CD8-positive, alpha-beta memory T cell (primary cell): ENCODE measurements at regions not wholly inside any gene's neighbourhood (a gene's known extent, or its start where the extent isn't known, plus 50 kb on each side); places are given as distances from the start of the nearest gene placed in this dataset.

Experiments used
- CTCF ChIA-PET: fragments of 350-600 bp; sonication (Branson Sonifier 250); formaldehyde crosslinking; loops from one replicate; lab custom pipeline; 2021; ENCODE audit warnings: antibody characterized with exemption; lab: Charles Lee
- POLR2A ChIA-PET: fragments of 350-600 bp; sonication (Branson Sonifier 250); formaldehyde crosslinking; loops from one replicate; lab custom pipeline; 2021; ENCODE audit warnings: antibody characterized with exemption; lab: Charles Lee
- DNase-seq, 5 donors: peaks; one replicate each; pipeline versions ENCODE4 v3.0.0 to v3.0.0-alpha.2; 2020 to 2022; ENCODE audit warnings: mixed read lengths in 1 of 5
- H3K27ac ChIP-seq: one replicate; pipeline ENCODE4 v1.7.0; 2013; ENCODE audit warnings: low read depth, mild to moderate bottlenecking, low read length, moderate library complexity
- H3K27me3 ChIP-seq: 2 replicates; pipeline ENCODE4 v1.7.0; 2013; ENCODE audit warnings: low read length, mild to moderate bottlenecking; ENCODE audit not compliant: insufficient read depth, poor library complexity, severe bottlenecking
- H3K36me3 ChIP-seq: 2 replicates; pipeline ENCODE4 v1.7.0; 2013; ENCODE audit warnings: mild to moderate bottlenecking, low read length, moderate library complexity; ENCODE audit not compliant: insufficient read depth
- H3K4me1 ChIP-seq: 2 replicates; pipeline ENCODE4 v1.7.0; 2013; ENCODE audit warnings: mild to moderate bottlenecking, low read length, moderate library complexity; ENCODE audit not compliant: insufficient read depth
- H3K4me3 ChIP-seq: 2 replicates; pipeline ENCODE4 v1.7.0; 2013; ENCODE audit warnings: mild to moderate bottlenecking, low read length
- H3K9me3 ChIP-seq: 2 replicates; pipeline ENCODE4 v1.7.0; 2013; ENCODE audit warnings: mild to moderate bottlenecking, low read length
- H3K27ac Mint-ChIP-seq, 8 donors: one replicate each; pipeline ENCODE4 v1.8.0; 2020 to 2021; ENCODE audit warnings: mixed read lengths in 8 of 8, mild to moderate bottlenecking in 6 of 8, inconsistent platforms in 3 of 8, moderate library complexity in 3 of 8
- H3K27me3 Mint-ChIP-seq, 2 donors: one replicate each; pipeline ENCODE4 v1.8.0; 2020 to 2021; ENCODE audit warnings: mixed read lengths in 2 of 2, mild to moderate bottlenecking in 1 of 2, moderate library complexity in 1 of 2
- H3K36me3 Mint-ChIP-seq, 3 donors: one replicate each; pipeline ENCODE4 v1.8.0; 2020 to 2021; ENCODE audit warnings: mixed read lengths in 3 of 3, inconsistent platforms in 1 of 3, mild to moderate bottlenecking in 1 of 3
- H3K4me1 Mint-ChIP-seq, 3 donors: one replicate each; pipeline ENCODE4 v1.8.0; 2020 to 2021; ENCODE audit warnings: mixed read lengths in 3 of 3, inconsistent platforms in 1 of 3, mild to moderate bottlenecking in 1 of 3
- H3K4me3 Mint-ChIP-seq, 7 donors: one replicate each; pipeline ENCODE4 v1.8.0; 2020 to 2021; ENCODE audit warnings: mixed read lengths in 7 of 7, mild to moderate bottlenecking in 6 of 7, moderate library complexity in 4 of 7, inconsistent platforms in 2 of 7
- H3K9me3 Mint-ChIP-seq, 5 donors: one replicate each; pipeline ENCODE4 v1.8.0; 2020 to 2022; ENCODE audit warnings: mixed read lengths in 5 of 5, mild to moderate bottlenecking in 3 of 5, moderate library complexity in 2 of 5, inconsistent platforms in 1 of 5

- Mint-ChIP-seq H3K9me3 (peaks cover 0 to 3% (median 0%) of the 10 kb centered on the region in 5 donors), H3K27me3 (no peaks in the 10 kb centered on the region), H3K36me3 (no peaks in the 10 kb centered on the region), H3K27ac (no peak overlapping the region), H3K4me3 (no peak overlapping the region), H3K4me1 (no peaks in the 10 kb centered on the region)
- no peak for DNase-seq
- CTCF ChIA-PET = no interaction called here
- no peaks in the 10 kb centered on the region for H3K4me1 ChIP-seq
- no peak overlapping the region for H3K27ac ChIP-seq
- no peaks in the 10 kb centered on the region for H3K27me3 ChIP-seq
- no peaks in the 10 kb centered on the region for H3K9me3 ChIP-seq
- H3K36me3 ChIP-seq = no peaks in the 10 kb centered on the region
- H3K4me3 ChIP-seq = no peak overlapping the region
- POLR2A ChIA-PET = no interaction called here
Measured at GRCh38 chr1:56331207-56331891, 248.0 kb downstream of the PLPP3 start.

GRCh38 chr1:56330391-56331026, 248.9 kb downstream of the PLPP3 start:
- Histone ChIP-seq H3K27me3 (no peaks in the 10 kb centered on the region), H3K4me3 (no peak overlapping the region), H3K36me3 (no peaks in the 10 kb centered on the region), H3K27ac (no peak overlapping the region), H3K4me1 (no peaks in the 10 kb centered on the region), H3K9me3 (no peaks in the 10 kb centered on the region)
- Mint-ChIP-seq H3K9me3 (peaks cover 0 to 3% (median 0%) of the 10 kb centered on the region in 5 donors), H3K36me3 (no peaks in the 10 kb centered on the region), H3K27me3 (no peaks in the 10 kb centered on the region), H3K27ac (no peak overlapping the region), H3K4me3 (no peak overlapping the region), H3K4me1 (no peaks in the 10 kb centered on the region)
- no peak for DNase-seq
- POLR2A ChIA-PET = no interaction called here
- CTCF ChIA-PET = no interaction called here

- Mint-ChIP-seq H3K4me3 (no peak overlapping the region), H3K36me3 (no peaks in the 10 kb centered on the region), H3K4me1 (no peaks in the 10 kb centered on the region), H3K27me3 (no peaks in the 10 kb centered on the region), H3K9me3 (peaks cover 0 to 7% (median 0%) of the 10 kb centered on the region in 5 donors), H3K27ac (no peak overlapping the region)
- H3K27ac ChIP-seq = no peak overlapping the region
- H3K36me3 ChIP-seq = no peaks in the 10 kb centered on the region
- no peak for DNase-seq
- no peaks in the 10 kb centered on the region for H3K27me3 ChIP-seq
- ChIA-PET POLR2A (no interaction called here), CTCF (no interaction called here)
- no peaks in the 10 kb centered on the region for H3K9me3 ChIP-seq
- no peaks in the 10 kb centered on the region for H3K4me1 ChIP-seq
- no peak overlapping the region for H3K4me3 ChIP-seq
Measured at GRCh38 chr1:56329970-56330369, 249.4 kb downstream of the PLPP3 start.

- H3K4me3 ChIP-seq = no peak overlapping the region
- H3K9me3 Mint-ChIP-seq = peaks cover 0 to 7% (median under 1%) of the 10 kb centered on the region in 5 donors
- H3K4me3 Mint-ChIP-seq = no peak overlapping the region
- CTCF ChIA-PET = no interaction called here
- no peak for DNase-seq
- H3K27me3 ChIP-seq = no peaks in the 10 kb centered on the region
- no peaks in the 10 kb centered on the region for H3K9me3 ChIP-seq
- no peaks in the 10 kb centered on the region for H3K36me3 Mint-ChIP-seq
- H3K27me3 Mint-ChIP-seq = no peaks in the 10 kb centered on the region
- no peaks in the 10 kb centered on the region for H3K4me1 Mint-ChIP-seq
- no peak overlapping the region for H3K27ac ChIP-seq
- no peaks in the 10 kb centered on the region for H3K36me3 ChIP-seq
- POLR2A ChIA-PET = no interaction called here
- H3K27ac Mint-ChIP-seq = no peak overlapping the region
- H3K4me1 ChIP-seq = no peaks in the 10 kb centered on the region
Measured at GRCh38 chr1:56327195-56327594, 252.2 kb downstream of the PLPP3 start.

- no peaks in the 10 kb centered on the region for H3K4me1 ChIP-seq
- no peaks in the 10 kb centered on the region for H3K36me3 ChIP-seq
- Mint-ChIP-seq H3K9me3 (peaks cover 0 to 7% (median 2%) of the 10 kb centered on the region in 5 donors), H3K4me1 (no peaks in the 10 kb centered on the region), H3K27ac (no peak overlapping the region), H3K27me3 (no peaks in the 10 kb centered on the region), H3K4me3 (no peak overlapping the region), H3K36me3 (no peaks in the 10 kb centered on the region)
- no peak overlapping the region for H3K27ac ChIP-seq
- POLR2A ChIA-PET = no interaction called here
- DNase-seq = no peak
- CTCF ChIA-PET = interaction anchor here (0.8 kb wide), 1 partner anchor 373 kb away, joined by 3 read pairs; no protein-coding TSS in a partner anchor
- no peak overlapping the region for H3K4me3 ChIP-seq
- H3K9me3 ChIP-seq = no peaks in the 10 kb centered on the region
- no peaks in the 10 kb centered on the region for H3K27me3 ChIP-seq
Measured at GRCh38 chr1:56326056-56326455, 253.3 kb downstream of the PLPP3 start.

- Mint-ChIP-seq H3K9me3 (peaks cover 0 to 7% (median 2%) of the 10 kb centered on the region in 5 donors), H3K27ac (no peak overlapping the region), H3K4me1 (no peaks in the 10 kb centered on the region), H3K36me3 (no peaks in the 10 kb centered on the region), H3K4me3 (no peak overlapping the region), H3K27me3 (no peaks in the 10 kb centered on the region)
- H3K4me1 ChIP-seq = no peaks in the 10 kb centered on the region
- CTCF ChIA-PET = no interaction called here
- H3K27me3 ChIP-seq = no peaks in the 10 kb centered on the region
- POLR2A ChIA-PET = no interaction called here
- no peaks in the 10 kb centered on the region for H3K36me3 ChIP-seq
- no peaks in the 10 kb centered on the region for H3K9me3 ChIP-seq
- no peak for DNase-seq
- H3K27ac ChIP-seq = no peak overlapping the region
- H3K4me3 ChIP-seq = no peak overlapping the region
Measured at GRCh38 chr1:56324504-56324903, 254.9 kb downstream of the PLPP3 start.

- ChIA-PET POLR2A (no interaction called here), CTCF (no interaction called here)
- no peaks in the 10 kb centered on the region for H3K36me3 Mint-ChIP-seq
- H3K4me3 Mint-ChIP-seq = no peak overlapping the region
- H3K9me3 ChIP-seq = no peaks in the 10 kb centered on the region
- H3K4me1 Mint-ChIP-seq = no peaks in the 10 kb centered on the region
- no peaks in the 10 kb centered on the region for H3K27me3 ChIP-seq
- peaks cover 0 to 7% (median 0%) of the 10 kb centered on the region in 5 donors for H3K9me3 Mint-ChIP-seq
- no peak overlapping the region for H3K27ac ChIP-seq
- H3K27me3 Mint-ChIP-seq = no peaks in the 10 kb centered on the region
- H3K4me1 ChIP-seq = no peaks in the 10 kb centered on the region
- H3K4me3 ChIP-seq = no peak overlapping the region
- no peak for DNase-seq
- H3K36me3 ChIP-seq = no peaks in the 10 kb centered on the region
- H3K27ac Mint-ChIP-seq = no peak overlapping the region
Measured at GRCh38 chr1:56322211-56322610, 257.2 kb downstream of the PLPP3 start.

- Mint-ChIP-seq H3K4me3 (no peak overlapping the region), H3K36me3 (no peaks in the 10 kb centered on the region), H3K27me3 (no peaks in the 10 kb centered on the region), H3K4me1 (no peaks in the 10 kb centered on the region), H3K27ac (no peak overlapping the region), H3K9me3 (peaks cover 0 to 6% (median 0%) of the 10 kb centered on the region in 5 donors)
- CTCF ChIA-PET = no interaction called here
- no peak for DNase-seq
- no peak overlapping the region for H3K4me3 ChIP-seq
- POLR2A ChIA-PET = no interaction called here
- no peaks in the 10 kb centered on the region for H3K27me3 ChIP-seq
- no peaks in the 10 kb centered on the region for H3K9me3 ChIP-seq
- H3K4me1 ChIP-seq = no peaks in the 10 kb centered on the region
- H3K36me3 ChIP-seq = no peaks in the 10 kb centered on the region
- no peak overlapping the region for H3K27ac ChIP-seq
Measured at GRCh38 chr1:56321150-56321490, 258.2 kb downstream of the PLPP3 start.
